Breast epithelium (tissue), 3 donors: ENCODE measurements at regions not wholly inside any gene's neighbourhood (a gene's known extent, or its start where the extent isn't known, plus 50 kb on each side); places are given as distances from the start of the nearest gene placed in this dataset.

ENCODE experiments used
- POLR2A ChIP-seq: fragments of 450-650 bp; IDR thresholded peaks from one replicate; pipeline ENCODE4 v1.6.1; 2016; ENCODE audit warnings: antibody characterized with exemption, mild to moderate bottlenecking, moderate library complexity
- POLR2AphosphoS5 ChIP-seq, 3 donors: sonication (generic); formaldehyde crosslinking; IDR thresholded peaks; one replicate each; pipeline ENCODE4 v1.6.1; 2017; ENCODE audit warnings: antibody characterized with exemption in 3 of 3
- TF ChIP-seq, protein P1 (sequence below), 3 donors: fragments of 450-650 bp; IDR thresholded peaks; one replicate each; pipeline ENCODE4 v1.5.1; 2016 to 2017; ENCODE audit warnings: antibody characterized with exemption in 3 of 3, mild to moderate bottlenecking in 3 of 3, moderate library complexity in 3 of 3

- TF ChIP-seq, protein P1, sequence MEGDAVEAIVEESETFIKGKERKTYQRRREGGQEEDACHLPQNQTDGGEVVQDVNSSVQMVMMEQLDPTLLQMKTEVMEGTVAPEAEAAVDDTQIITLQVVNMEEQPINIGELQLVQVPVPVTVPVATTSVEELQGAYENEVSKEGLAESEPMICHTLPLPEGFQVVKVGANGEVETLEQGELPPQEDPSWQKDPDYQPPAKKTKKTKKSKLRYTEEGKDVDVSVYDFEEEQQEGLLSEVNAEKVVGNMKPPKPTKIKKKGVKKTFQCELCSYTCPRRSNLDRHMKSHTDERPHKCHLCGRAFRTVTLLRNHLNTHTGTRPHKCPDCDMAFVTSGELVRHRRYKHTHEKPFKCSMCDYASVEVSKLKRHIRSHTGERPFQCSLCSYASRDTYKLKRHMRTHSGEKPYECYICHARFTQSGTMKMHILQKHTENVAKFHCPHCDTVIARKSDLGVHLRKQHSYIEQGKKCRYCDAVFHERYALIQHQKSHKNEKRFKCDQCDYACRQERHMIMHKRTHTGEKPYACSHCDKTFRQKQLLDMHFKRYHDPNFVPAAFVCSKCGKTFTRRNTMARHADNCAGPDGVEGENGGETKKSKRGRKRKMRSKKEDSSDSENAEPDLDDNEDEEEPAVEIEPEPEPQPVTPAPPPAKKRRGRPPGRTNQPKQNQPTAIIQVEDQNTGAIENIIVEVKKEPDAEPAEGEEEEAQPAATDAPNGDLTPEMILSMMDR (IDR thresholded peaks at IDR 0.05), result no peak
- TF ChIP-seq POLR2A (no peak), POLR2AphosphoS5 (IDR thresholded peaks at IDR 0.05) (no peak)
These were observed 572.9 kb upstream of the CAMK1G start for GRCh38 chr1:209010475-209011230.
